ENCODE measurements at regions not wholly inside any gene's neighbourhood (a gene's known extent, or its start where the extent isn't known, plus 50 kb on each side); places are given as distances from the start of the nearest gene placed in this dataset.

DNA sequence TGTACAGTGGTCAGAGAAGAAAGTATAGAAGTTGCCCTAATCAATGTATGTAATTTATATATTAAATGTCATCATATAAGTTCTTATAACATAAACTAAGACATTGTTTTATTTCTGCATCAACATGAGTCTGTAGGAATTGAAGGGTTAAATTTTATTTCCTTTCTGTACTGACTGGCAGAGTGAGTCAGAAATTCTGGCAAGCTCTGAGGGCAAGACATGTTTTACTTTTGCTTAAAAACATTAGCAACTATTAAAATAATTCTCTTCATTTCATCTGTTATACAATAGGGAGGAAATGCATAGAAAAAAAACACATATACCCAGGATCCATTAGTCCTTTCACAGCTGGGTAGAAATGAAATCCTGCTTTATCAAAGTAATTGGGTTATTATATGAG is 171.4 kb upstream of the ALCAM start:
- Mint-ChIP-seq H3K9me3 (no peaks in the 10 kb centered on the region), H3K27me3 (no peaks in the 10 kb centered on the region), H3K4me1 (ENCODE audit: low read depth in 2 of 2) (no peaks in the 10 kb centered on the region), H3K36me3 (no peaks in the 10 kb centered on the region), H3K4me3 (no peak overlapping the region), H3K27ac (no peak overlapping the region)
- DNase-seq (ENCODE audit: low spot score), result no peak
- no peak for ATAC-seq

DNA sequence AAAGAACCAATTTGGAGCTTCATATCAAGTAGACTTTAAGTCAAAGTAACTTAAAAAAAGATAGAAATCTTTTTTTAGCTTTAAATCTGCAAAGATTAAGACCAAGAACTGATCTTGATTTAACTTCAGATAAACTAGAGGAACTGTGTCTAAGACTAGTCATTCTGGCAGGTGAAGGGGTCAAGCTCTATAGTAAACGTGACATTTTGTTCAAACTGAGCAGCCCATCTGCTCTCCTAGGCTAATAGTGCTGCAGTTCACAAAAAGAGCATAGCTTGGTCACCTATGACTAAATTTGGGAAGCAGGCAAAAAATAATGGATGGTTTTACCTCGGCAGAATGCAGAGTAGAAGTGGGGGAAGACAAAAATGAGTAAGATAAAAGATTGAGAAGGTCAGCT is 168.8 kb upstream of the ALCAM start:
- no peaks in the 10 kb centered on the region for H3K4me1 Mint-ChIP-seq (ENCODE audit: low read depth in 2 of 2)
- H3K27ac Mint-ChIP-seq, result no peak overlapping the region
- H3K36me3 Mint-ChIP-seq, result no peaks in the 10 kb centered on the region
- ATAC-seq (no peak), DNase-seq (ENCODE audit: low spot score) (no peak)
- no peaks in the 10 kb centered on the region for H3K9me3 Mint-ChIP-seq
- H3K27me3 Mint-ChIP-seq, result no peaks in the 10 kb centered on the region
- H3K4me3 Mint-ChIP-seq, result no peak overlapping the region

DNA sequence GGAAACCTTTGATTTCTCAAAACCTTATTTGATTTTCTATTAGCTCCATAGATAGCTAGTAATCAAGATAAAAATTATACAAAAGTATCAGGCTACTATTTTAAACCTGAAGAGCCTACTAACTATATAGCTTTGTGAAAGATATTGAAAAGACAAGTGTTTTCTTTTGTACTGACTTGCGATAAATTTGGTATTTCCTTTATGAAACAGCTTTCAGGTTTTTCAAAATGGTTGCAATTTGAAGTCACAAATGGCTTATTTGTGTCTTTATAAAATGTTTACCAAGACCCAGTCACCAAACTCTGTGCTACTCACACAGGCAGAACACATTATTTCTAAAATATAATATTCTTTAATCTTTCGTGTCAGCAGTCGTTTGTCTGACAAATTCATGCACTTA is 167.5 kb upstream of the ALCAM start:
- Mint-ChIP-seq H3K27me3 (no peaks in the 10 kb centered on the region), H3K4me3 (no peak overlapping the region), H3K36me3 (no peaks in the 10 kb centered on the region), H3K27ac (no peak overlapping the region), H3K9me3 (no peaks in the 10 kb centered on the region), H3K4me1 (ENCODE audit: low read depth in 2 of 2) (no peaks in the 10 kb centered on the region)
- DNase-seq (ENCODE audit: low spot score) (no peak), ATAC-seq (no peak)

DNA sequence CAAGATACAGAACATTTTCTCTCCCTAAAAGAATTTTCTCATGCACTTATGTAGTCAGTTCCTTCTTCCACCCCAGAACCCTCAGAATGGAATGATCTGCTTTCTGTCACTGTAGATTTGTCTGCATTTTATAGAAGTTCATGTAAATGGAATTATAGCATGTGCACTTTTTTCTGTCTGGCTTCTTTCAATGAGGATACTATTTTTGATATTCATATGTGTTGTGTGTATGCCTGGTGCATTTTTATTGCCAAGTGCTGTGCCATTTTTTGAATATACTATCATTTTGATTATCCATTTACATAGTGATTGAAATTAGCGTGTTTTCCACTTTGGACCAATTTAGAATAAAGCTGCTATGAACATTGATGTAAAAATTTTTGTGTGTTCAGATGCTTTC is 156.6 kb upstream of the ALCAM start:
- no peak overlapping the region for H3K4me3 Mint-ChIP-seq
- DNase-seq (ENCODE audit: low spot score) (no peak), ATAC-seq (no peak)
- H3K36me3 Mint-ChIP-seq, result no peaks in the 10 kb centered on the region
- H3K27ac Mint-ChIP-seq, result no peak overlapping the region
- no peaks in the 10 kb centered on the region for H3K4me1 Mint-ChIP-seq (ENCODE audit: low read depth in 2 of 2)
- no peaks in the 10 kb centered on the region for H3K9me3 Mint-ChIP-seq
- H3K27me3 Mint-ChIP-seq, result no peaks in the 10 kb centered on the region

DNA sequence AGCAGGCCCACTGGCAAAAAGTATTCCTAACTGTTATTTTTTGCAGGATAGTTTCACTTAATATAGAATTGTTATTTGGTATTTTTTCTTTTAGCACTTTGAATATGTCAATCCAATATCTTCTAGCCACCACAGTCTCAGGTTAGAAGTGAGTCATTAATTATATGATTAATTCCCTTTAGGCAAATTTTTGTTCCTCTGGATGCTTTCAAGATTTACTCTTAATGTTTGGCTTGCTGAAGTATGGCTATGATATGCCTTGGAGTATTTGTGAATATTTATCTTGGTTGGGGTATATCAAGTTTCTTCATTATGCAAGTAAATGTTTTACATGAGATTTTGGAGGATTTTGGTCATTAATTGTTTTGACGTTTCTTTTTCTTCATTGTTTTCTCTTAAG is 152.1 kb upstream of the ALCAM start:
- H3K27me3 Mint-ChIP-seq, result no peaks in the 10 kb centered on the region
- DNase-seq (ENCODE audit: low spot score) (no peak), ATAC-seq (no peak)
- H3K4me3 Mint-ChIP-seq, result no peak overlapping the region
- no peak overlapping the region for H3K27ac Mint-ChIP-seq
- H3K4me1 Mint-ChIP-seq (ENCODE audit: low read depth in 2 of 2), result no peaks in the 10 kb centered on the region
- H3K9me3 Mint-ChIP-seq, result peaks cover 7% of the 10 kb centered on the region
- no peaks in the 10 kb centered on the region for H3K36me3 Mint-ChIP-seq

DNA sequence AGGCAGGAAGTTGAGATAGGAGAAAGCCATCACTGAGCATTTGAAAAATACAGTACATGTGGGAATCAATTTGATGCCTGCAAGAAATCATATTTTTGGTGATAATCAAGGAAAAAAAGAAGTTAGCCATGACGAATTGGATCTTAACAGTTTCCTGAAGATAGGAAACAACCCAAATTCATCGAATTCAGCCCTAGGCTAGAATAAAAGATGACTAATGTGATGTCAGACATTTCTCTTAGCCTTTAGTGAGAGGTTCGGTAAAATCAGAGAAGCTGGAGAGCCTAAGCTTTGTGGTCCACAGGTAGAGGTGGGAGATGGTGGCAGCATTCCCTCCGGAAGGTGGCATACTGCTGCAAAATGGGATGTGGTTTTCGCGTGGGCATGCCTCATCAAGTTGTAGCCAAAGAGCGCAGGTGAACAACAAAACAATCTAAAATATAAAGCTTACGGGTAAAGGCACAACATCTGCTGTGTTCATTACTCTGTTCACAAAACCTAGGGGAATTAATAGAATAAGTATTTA is 144.1 kb upstream of the ALCAM start:
- no peak for ATAC-seq
- Mint-ChIP-seq H3K27me3 (no peaks in the 10 kb centered on the region), H3K4me3 (no peak overlapping the region), H3K4me1 (ENCODE audit: low read depth in 2 of 2) (no peaks in the 10 kb centered on the region), H3K9me3 (peaks cover 4% of the 10 kb centered on the region), H3K36me3 (no peaks in the 10 kb centered on the region), H3K27ac (no peak overlapping the region)
- DNase-seq (ENCODE audit: low spot score), result no peak

DNA sequence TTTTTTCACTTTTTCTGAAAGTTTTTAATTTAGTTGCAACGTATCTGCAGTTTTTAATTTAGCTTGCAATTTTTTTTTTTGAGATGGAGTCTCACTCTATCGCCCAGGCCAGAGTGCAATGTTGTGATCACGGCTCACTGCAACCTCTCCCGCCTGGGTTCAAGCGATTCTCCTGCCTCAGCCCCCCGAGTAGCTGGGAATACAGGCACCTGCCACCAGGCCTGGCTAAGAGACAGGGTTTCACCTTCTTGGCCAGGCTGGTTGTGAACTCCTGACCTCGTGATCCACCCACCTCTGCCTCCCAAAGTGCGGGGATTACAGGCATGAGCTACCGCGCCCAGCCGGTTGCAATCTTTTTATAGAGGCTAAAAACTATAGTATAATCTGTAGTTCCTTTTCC is 142.9 kb upstream of the ALCAM start:
- no peak overlapping the region for H3K4me3 Mint-ChIP-seq
- DNase-seq (ENCODE audit: low spot score) (no peak), ATAC-seq (no peak)
- H3K27ac Mint-ChIP-seq, result no peak overlapping the region
- H3K4me1 Mint-ChIP-seq (ENCODE audit: low read depth in 2 of 2), result no peaks in the 10 kb centered on the region
- no peaks in the 10 kb centered on the region for H3K36me3 Mint-ChIP-seq
- no peaks in the 10 kb centered on the region for H3K27me3 Mint-ChIP-seq
- H3K9me3 Mint-ChIP-seq, result no peaks in the 10 kb centered on the region

DNA sequence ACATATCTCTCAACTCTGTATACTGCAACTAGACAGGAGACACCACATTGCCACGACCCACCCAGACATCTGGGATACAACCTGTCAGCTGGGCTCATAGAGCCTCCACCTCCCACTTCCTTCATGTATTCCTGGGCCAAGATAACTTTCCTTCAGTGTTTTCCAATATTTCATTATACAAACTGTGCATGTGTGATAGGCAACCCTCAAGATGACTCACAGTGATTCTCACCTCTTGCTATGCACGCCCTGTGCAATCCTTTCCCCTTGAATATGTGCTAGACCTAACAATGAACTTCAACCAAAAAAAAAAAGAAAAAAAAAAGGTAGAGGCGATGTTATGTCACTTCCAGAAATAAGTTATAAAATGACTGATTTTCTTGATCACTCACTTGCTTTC is 138.0 kb upstream of the ALCAM start:
- no peaks in the 10 kb centered on the region for H3K36me3 Mint-ChIP-seq
- H3K4me3 Mint-ChIP-seq, result no peak overlapping the region
- H3K9me3 Mint-ChIP-seq, result peaks cover 3% of the 10 kb centered on the region
- ATAC-seq (no peak), DNase-seq (ENCODE audit: low spot score) (no peak)
- no peaks in the 10 kb centered on the region for H3K27me3 Mint-ChIP-seq
- no peak overlapping the region for H3K27ac Mint-ChIP-seq
- H3K4me1 Mint-ChIP-seq (ENCODE audit: low read depth in 2 of 2), result no peaks in the 10 kb centered on the region

DNA sequence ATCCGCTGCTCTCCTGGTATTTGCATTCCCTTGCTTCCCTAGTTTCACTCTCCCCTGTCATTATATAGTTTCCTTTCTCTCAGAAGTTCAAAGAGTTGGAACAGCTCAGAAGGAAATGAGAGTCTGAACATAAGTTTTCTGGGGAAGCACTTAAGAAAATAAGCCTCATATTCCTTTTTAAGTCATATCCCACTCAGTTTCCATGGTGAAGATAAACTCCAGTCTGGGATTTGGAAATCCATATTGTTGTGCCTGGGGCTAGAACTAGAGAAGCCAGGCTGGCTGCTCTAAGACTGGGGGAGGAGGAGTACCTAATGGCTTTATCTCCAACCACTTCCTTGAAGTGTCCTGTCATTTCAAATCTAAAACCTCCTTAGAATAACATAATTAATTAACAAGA is 134.2 kb upstream of the ALCAM start:
- Mint-ChIP-seq H3K4me3 (no peak overlapping the region), H3K4me1 (ENCODE audit: low read depth in 2 of 2) (no peaks in the 10 kb centered on the region), H3K27ac (no peak overlapping the region), H3K36me3 (no peaks in the 10 kb centered on the region), H3K27me3 (no peaks in the 10 kb centered on the region), H3K9me3 (peaks cover 10% of the 10 kb centered on the region)
- DNase-seq (ENCODE audit: low spot score), result no peak
- no peak for ATAC-seq

DNA sequence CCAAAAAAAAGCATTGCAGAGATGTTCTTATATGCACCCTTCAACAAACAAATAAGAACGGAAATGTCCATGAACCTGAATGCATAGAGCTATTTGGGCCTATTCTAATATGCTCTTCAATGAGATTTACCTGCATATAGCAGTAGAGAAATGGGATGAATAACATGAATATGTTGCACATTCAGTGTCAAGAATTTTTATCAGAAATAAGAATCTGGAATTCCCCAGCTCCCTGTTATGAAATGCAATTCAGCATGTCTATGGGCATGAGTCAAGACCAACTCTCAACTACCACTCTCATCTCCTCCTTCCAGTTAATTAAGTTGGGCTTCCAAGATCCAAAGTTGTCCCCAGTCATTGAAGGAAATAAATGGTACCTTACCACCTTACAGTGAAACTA is 133.7 kb upstream of the ALCAM start:
- Mint-ChIP-seq H3K4me3 (no peak overlapping the region), H3K9me3 (peaks cover 11% of the 10 kb centered on the region), H3K4me1 (ENCODE audit: low read depth in 2 of 2) (no peaks in the 10 kb centered on the region), H3K36me3 (no peaks in the 10 kb centered on the region), H3K27me3 (no peaks in the 10 kb centered on the region), H3K27ac (no peak overlapping the region)
- no peak for DNase-seq (ENCODE audit: low spot score)
- ATAC-seq, result no peak

DNA sequence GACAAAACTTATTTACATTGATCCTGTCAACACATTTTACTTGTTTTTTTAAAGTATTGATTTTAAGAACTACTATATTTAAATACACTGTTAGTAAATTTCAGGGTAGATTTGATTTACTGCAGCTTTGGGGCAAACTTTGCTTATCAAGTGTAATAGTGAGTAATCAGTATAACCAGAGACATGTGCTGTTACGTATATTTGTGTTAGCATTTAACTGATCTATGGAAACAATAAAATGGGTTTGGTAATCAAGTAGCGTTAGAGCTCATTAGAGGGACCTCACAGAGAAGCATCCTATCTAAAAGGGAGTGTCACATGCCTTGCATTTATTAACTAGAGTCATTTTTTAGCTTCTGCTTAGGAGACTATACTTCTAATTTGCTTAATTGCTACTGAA is 131.5 kb upstream of the ALCAM start:
- Mint-ChIP-seq H3K9me3 (peaks cover 11% of the 10 kb centered on the region), H3K36me3 (no peaks in the 10 kb centered on the region), H3K4me1 (ENCODE audit: low read depth in 2 of 2) (no peaks in the 10 kb centered on the region), H3K27me3 (no peaks in the 10 kb centered on the region), H3K4me3 (no peak overlapping the region), H3K27ac (no peak overlapping the region)
- no peak for DNase-seq (ENCODE audit: low spot score)
- ATAC-seq, result no peak

DNA sequence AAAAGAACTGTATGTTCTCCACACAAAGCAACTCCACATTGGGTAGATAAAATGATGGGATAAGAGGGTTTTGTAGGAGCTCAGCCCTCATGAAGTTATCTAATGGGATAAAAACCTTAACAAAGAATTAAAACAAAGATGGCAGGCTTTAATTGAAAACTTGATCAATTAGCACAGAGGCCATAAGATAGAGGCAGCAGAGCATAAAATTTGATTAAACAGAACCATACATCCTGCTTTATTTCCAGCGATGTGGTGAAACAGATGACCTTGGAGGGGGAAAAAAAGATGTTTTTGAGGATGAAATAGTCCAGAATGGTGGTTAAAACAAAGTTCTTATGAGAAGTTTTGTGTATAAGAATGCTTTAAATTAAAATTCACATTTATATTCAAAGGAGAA is 130.9 kb upstream of the ALCAM start:
- ATAC-seq, result no peak
- no peaks in the 10 kb centered on the region for H3K27me3 Mint-ChIP-seq
- no peak for DNase-seq (ENCODE audit: low spot score)
- no peaks in the 10 kb centered on the region for H3K4me1 Mint-ChIP-seq (ENCODE audit: low read depth in 2 of 2)
- H3K4me3 Mint-ChIP-seq, result no peak overlapping the region
- no peak overlapping the region for H3K27ac Mint-ChIP-seq
- peaks cover 11% of the 10 kb centered on the region for H3K9me3 Mint-ChIP-seq
- H3K36me3 Mint-ChIP-seq, result no peaks in the 10 kb centered on the region

DNA sequence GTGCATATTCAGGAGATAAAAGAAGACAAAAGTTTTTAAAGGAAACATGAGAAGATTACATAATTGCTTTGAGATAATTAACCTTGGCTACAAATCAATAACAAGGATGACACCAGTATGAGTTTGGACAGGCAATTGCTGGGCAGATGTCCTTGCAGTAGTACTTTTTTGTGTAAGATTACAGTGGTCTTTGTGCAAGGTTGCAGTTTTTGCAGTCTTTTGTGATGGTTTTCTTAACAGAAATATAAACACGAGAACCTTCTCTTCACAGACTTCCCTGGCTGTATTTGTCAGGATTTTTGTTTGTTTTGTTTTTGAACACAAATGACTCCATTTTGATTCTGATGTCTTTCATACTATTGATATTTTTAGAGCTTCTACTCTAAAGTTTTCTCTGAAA is 128.3 kb upstream of the ALCAM start:
- DNase-seq (ENCODE audit: low spot score) (no peak), ATAC-seq (no peak)
- Mint-ChIP-seq H3K36me3 (no peaks in the 10 kb centered on the region), H3K27me3 (no peaks in the 10 kb centered on the region), H3K4me1 (ENCODE audit: low read depth in 2 of 2) (no peaks in the 10 kb centered on the region), H3K27ac (no peak overlapping the region), H3K4me3 (no peak overlapping the region), H3K9me3 (peaks cover 9% of the 10 kb centered on the region)

DNA sequence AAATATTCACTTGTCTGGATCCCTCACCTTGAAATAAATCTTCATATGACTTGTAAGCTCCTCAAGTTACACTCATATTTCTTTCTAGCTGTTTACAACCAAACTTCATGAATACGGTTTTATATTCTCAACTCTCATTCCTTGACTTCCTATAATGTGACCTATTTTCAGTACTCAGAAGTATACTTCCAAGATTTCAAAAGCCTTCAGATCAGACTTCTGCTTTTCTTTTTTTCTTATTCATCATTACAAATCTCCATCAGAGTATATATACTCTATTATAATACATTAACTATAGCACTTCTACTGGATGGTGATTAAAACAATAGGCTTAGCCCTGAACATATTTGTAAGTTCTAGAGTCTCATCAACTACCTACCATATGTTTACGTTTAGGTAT is 123.6 kb upstream of the ALCAM start:
- Mint-ChIP-seq H3K9me3 (no peaks in the 10 kb centered on the region), H3K27me3 (no peaks in the 10 kb centered on the region), H3K27ac (no peak overlapping the region), H3K36me3 (no peaks in the 10 kb centered on the region), H3K4me3 (no peak overlapping the region), H3K4me1 (ENCODE audit: low read depth in 2 of 2) (no peaks in the 10 kb centered on the region)
- DNase-seq (ENCODE audit: low spot score), result no peak
- no peak for ATAC-seq

DNA sequence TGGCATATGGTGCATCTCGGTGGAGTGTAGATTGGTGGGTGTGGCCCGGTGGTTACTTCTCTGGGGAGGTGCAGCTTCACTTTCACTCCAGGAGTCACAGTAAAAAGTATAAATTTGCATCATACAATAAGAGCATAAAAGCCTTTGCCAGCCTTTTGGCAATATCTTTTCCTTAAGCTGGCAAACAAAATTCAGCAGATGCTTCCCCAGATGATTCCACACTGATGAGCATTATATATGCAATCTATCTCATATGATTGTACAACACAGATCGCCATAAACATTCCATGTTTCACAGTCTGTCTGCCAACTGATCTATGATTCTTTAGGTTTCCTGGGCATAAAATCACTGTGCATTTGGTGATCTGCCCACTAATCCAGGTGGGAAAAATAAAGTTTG is 120.2 kb upstream of the ALCAM start:
- Mint-ChIP-seq H3K27me3 (no peaks in the 10 kb centered on the region), H3K36me3 (no peaks in the 10 kb centered on the region), H3K9me3 (peaks cover 11% of the 10 kb centered on the region), H3K4me1 (ENCODE audit: low read depth in 2 of 2) (no peaks in the 10 kb centered on the region), H3K27ac (no peak overlapping the region), H3K4me3 (no peak overlapping the region)
- ATAC-seq, result no peak
- DNase-seq (ENCODE audit: low spot score), result no peak
